ENCODE measurements at regions not wholly inside any gene's neighbourhood (a gene's known extent, or its start where the extent isn't known, plus 50 kb on each side); places are given as distances from the start of the nearest gene placed in this dataset.

DNA sequence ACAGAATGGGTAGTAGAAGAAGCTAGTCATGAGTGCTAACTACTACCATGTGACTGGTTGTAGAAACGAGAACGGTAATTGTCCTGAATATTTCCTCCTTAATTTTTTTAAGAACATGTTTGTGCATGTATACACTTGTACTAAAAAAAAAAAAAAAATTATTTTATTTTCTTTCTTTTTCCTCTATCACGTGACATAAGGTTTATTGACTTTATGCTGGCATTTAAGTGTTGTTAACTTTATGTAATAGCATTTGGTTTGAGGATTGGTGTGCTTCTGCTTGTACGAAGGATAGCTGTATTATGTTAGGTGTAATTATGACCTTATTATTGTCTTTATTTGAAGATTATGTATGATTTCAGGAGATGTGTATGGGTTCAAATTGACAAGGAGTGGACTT is 349.1 kb upstream of the PTPRD start:
- no peak for DNase-seq (ENCODE audit: low spot score in 2 of 2)
- H3K9me3 ChIP-seq, result peaks cover 3% of the 10 kb centered on the region
- H3K4me3 ChIP-seq, result no peak overlapping the region
- no peaks in the 10 kb centered on the region for H3K4me1 ChIP-seq
- TF ChIP-seq POLR2AphosphoS5 (IDR thresholded peaks at IDR 0.05) (no peak), POLR2A (IDR thresholded peaks at IDR 0.05) (no peak), EP300 (IDR thresholded peaks at IDR 0.05) (no peak)
- TF ChIP-seq, protein P1, sequence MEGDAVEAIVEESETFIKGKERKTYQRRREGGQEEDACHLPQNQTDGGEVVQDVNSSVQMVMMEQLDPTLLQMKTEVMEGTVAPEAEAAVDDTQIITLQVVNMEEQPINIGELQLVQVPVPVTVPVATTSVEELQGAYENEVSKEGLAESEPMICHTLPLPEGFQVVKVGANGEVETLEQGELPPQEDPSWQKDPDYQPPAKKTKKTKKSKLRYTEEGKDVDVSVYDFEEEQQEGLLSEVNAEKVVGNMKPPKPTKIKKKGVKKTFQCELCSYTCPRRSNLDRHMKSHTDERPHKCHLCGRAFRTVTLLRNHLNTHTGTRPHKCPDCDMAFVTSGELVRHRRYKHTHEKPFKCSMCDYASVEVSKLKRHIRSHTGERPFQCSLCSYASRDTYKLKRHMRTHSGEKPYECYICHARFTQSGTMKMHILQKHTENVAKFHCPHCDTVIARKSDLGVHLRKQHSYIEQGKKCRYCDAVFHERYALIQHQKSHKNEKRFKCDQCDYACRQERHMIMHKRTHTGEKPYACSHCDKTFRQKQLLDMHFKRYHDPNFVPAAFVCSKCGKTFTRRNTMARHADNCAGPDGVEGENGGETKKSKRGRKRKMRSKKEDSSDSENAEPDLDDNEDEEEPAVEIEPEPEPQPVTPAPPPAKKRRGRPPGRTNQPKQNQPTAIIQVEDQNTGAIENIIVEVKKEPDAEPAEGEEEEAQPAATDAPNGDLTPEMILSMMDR (IDR thresholded peaks at IDR 0.05), result no peak
- 82% methylated on average over 4 of the region's 4 CpGs for WGBS
- H3K36me3 ChIP-seq, result no peaks in the 10 kb centered on the region
- no peak overlapping the region for H3K27ac ChIP-seq
- no peaks in the 10 kb centered on the region for H3K27me3 ChIP-seq

DNA sequence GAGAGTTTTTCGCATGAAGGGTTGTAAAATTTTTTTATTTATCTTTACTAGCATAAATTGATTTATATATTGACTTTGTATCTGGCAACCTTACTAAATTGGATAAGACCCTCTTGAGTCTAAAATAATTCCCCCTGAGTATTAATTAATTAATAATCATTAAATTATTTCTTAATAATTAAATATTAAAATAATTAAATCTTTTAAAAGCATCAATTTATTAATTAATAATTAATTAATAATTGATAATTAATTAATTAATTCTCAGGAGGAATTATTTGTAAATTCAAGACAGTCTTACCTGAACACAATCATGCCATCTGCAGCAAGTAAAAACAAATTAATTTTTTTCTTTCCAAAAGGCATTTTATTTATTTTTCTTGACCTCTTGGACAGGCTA is 370.4 kb upstream of the PTPRD start:
- Histone ChIP-seq H3K9me3 (no peaks in the 10 kb centered on the region), H3K27me3 (no peaks in the 10 kb centered on the region), H3K4me3 (no peak overlapping the region), H3K27ac (no peak overlapping the region), H3K4me1 (no peaks in the 10 kb centered on the region), H3K36me3 (no peaks in the 10 kb centered on the region)
- no peak for DNase-seq (ENCODE audit: low spot score in 2 of 2)
- TF ChIP-seq, protein P1 (IDR thresholded peaks at IDR 0.05), result no peak
- TF ChIP-seq POLR2AphosphoS5 (IDR thresholded peaks at IDR 0.05), result no peak
- no peak for TF ChIP-seq EP300 (IDR thresholded peaks at IDR 0.05)
- TF ChIP-seq POLR2A (IDR thresholded peaks at IDR 0.05), result no peak
- 81% methylated on average over 1 of the region's 1 CpG for WGBS

DNA sequence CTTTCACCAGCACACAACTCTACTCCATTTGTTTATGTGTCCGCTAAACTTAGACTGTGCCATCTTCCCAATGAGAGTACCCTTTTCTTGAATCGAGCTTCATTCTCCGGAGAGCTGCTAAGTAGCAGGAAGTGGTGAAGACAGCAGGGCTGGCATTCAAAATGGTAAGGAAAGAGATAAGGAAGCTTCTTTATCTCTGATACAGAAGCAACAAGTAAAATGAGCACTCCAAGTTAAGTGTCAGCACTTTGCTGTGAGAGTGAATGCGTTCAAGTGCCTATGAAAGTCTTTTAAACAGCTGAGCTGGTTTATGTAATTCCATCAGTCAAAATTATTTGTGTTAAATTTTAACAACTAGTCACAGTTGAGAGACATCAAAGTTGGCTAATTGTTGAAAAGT is 386.8 kb upstream of the PTPRD start:
- no peaks in the 10 kb centered on the region for H3K36me3 ChIP-seq
- no peak for DNase-seq (ENCODE audit: low spot score in 2 of 2)
- WGBS, result 90% methylated on average over 4 of the region's 4 CpGs
- no peak for TF ChIP-seq EP300 (IDR thresholded peaks at IDR 0.05)
- no peak for TF ChIP-seq POLR2AphosphoS5 (IDR thresholded peaks at IDR 0.05)
- TF ChIP-seq POLR2A (IDR thresholded peaks at IDR 0.05), result no peak
- TF ChIP-seq, protein P1 (IDR thresholded peaks at IDR 0.05), result no peak
- no peaks in the 10 kb centered on the region for H3K4me1 ChIP-seq
- no peak overlapping the region for H3K27ac ChIP-seq
- H3K9me3 ChIP-seq, result no peaks in the 10 kb centered on the region
- no peak overlapping the region for H3K4me3 ChIP-seq
- no peaks in the 10 kb centered on the region for H3K27me3 ChIP-seq

DNA sequence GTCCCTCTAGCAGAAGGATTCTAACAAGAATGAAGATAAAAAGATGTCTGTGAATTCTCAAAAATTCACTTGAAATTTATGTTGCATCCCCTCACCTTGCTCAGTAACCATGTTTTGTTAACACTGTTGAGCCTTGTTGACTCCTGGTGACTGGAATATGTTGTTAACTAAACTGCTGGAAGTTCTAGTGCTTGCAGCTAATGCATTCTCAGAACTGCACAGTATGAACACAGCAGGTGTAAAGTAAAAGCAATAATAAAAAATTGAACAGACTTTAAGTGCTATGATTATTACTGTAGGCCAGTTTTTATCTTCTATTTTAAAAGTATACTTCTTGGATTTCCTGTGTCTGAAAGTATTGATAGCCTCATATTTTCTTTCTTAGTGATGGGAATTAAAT is 388.7 kb upstream of the PTPRD start:
- Histone ChIP-seq H3K27ac (no peak overlapping the region), H3K9me3 (no peaks in the 10 kb centered on the region), H3K4me1 (no peaks in the 10 kb centered on the region), H3K27me3 (no peaks in the 10 kb centered on the region), H3K4me3 (no peak overlapping the region), H3K36me3 (no peaks in the 10 kb centered on the region)
- TF ChIP-seq, protein P1 (IDR thresholded peaks at IDR 0.05), result no peak
- TF ChIP-seq POLR2AphosphoS5 (IDR thresholded peaks at IDR 0.05) (no peak), EP300 (IDR thresholded peaks at IDR 0.05) (no peak), POLR2A (IDR thresholded peaks at IDR 0.05) (no peak)
- no peak for DNase-seq (ENCODE audit: low spot score in 2 of 2)

DNA sequence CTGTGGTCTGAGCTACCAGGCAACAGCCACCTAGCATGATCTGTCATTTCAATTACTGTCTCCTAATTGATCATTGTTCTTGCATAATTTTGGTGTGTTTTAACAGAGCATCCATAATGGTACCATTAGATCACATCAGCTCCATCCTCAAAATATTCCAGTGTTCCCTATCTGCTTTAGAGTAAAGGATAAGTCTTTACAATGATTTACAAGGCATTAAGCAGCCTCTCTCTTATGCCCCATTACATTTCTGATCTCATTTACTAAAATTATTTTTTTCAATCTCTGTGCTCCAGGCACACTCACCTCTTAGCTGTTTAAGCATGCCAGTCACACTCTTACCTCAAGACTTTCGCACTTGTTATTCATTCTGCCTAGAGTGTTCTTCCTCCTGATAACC is 389.9 kb upstream of the PTPRD start:
- no peak for DNase-seq (ENCODE audit: low spot score in 2 of 2)
- no peaks in the 10 kb centered on the region for H3K36me3 ChIP-seq
- no peak overlapping the region for H3K4me3 ChIP-seq
- H3K27ac ChIP-seq, result no peak overlapping the region
- no peaks in the 10 kb centered on the region for H3K27me3 ChIP-seq
- no peak for TF ChIP-seq POLR2AphosphoS5 (IDR thresholded peaks at IDR 0.05)
- TF ChIP-seq EP300 (IDR thresholded peaks at IDR 0.05), result no peak
- no peak for TF ChIP-seq POLR2A (IDR thresholded peaks at IDR 0.05)
- TF ChIP-seq, protein P1 (IDR thresholded peaks at IDR 0.05), result no peak
- 83% methylated on average over 1 of the region's 1 CpG for WGBS
- no peaks in the 10 kb centered on the region for H3K9me3 ChIP-seq
- H3K4me1 ChIP-seq, result no peaks in the 10 kb centered on the region

All from suprapubic skin (tissue), 4 donors.